Neural progenitor cell (in vitro differentiated cells): ENCODE measurements at regions not wholly inside any gene's neighbourhood (a gene's known extent, or its start where the extent isn't known, plus 50 kb on each side); places are given as distances from the start of the nearest gene placed in this dataset.
"Not testable (repeated sequence)": the region's sequence is repeated elsewhere in the genome, so short reads cannot be mapped to it uniquely, and the experiment has no call there.

ENCODE experiments used
- DNase-seq: peaks from one replicate; pipeline ENCODE4 v3.0.0-alpha.2; 2016; ENCODE audit warnings: low spot score
- H2AFZ ChIP-seq: fragments of 200-600 bp; sonication (generic); replicated peaks from 2 replicates; pipeline ENCODE4 v1.6.1; 2016; ENCODE audit warnings: antibody characterized with exemption
- H3F3A ChIP-seq: fragments of 200-600 bp; sonication (generic); 2 replicates; pipeline ENCODE4 v1.6.1; 2016; ENCODE audit warnings: antibody characterized with exemption, low read depth
- H3K27ac ChIP-seq: fragments of 200-600 bp; sonication (generic); 2 replicates; pipeline ENCODE4 v1.5.1; 2016; ENCODE audit warnings: mild to moderate bottlenecking
- H3K27me3 ChIP-seq: fragments of 200-600 bp; sonication (generic); 2 replicates; pipeline ENCODE4 v1.6.1; 2016; ENCODE audit warnings: mild to moderate bottlenecking, moderate library complexity
- H3K36me3 ChIP-seq: fragments of 200-600 bp; sonication (generic); 2 replicates; pipeline ENCODE4 v1.5.1; 2016
- H3K4me1 ChIP-seq: fragments of 200-600 bp; sonication (generic); 2 replicates; pipeline ENCODE4 v1.6.1; 2016; ENCODE audit warnings: mixed run types
- H3K4me2 ChIP-seq: fragments of 200-600 bp; sonication (generic); 2 replicates; pipeline ENCODE4 v1.6.1; 2016
- H3K4me3 ChIP-seq: fragments of 200-600 bp; sonication (generic); 2 replicates; pipeline ENCODE4 v1.5.1; 2016
- H3K79me2 ChIP-seq: fragments of 200-600 bp; sonication (generic); 2 replicates; pipeline ENCODE4 v1.6.1; 2016; ENCODE audit warnings: low read depth
- H3K9ac ChIP-seq: fragments of 200-600 bp; sonication (generic); 2 replicates; pipeline ENCODE4 v1.6.1; 2016
- H3K9me3 ChIP-seq: fragments of 200-600 bp; sonication (generic); 2 replicates; pipeline ENCODE4 v1.5.1; 2016; ENCODE audit warnings: low read depth
- H4K20me1 ChIP-seq: fragments of 200-600 bp; sonication (generic); 2 replicates; pipeline ENCODE4 v1.6.1; 2016; ENCODE audit warnings: low read depth
- H3K27ac Mint-ChIP-seq: 3 replicates; pipeline ENCODE4 v1.8.0; 2021; ENCODE audit warnings: mixed read lengths
- H3K27me3 Mint-ChIP-seq: 2 replicates; pipeline ENCODE4 v1.8.0; 2022; ENCODE audit warnings: low read depth, mild to moderate bottlenecking, inconsistent platforms, moderate library complexity, mixed read lengths; ENCODE audit not compliant: insufficient read depth
- H3K36me3 Mint-ChIP-seq: 3 replicates; pipeline ENCODE4 v1.8.0; 2021; ENCODE audit warnings: mixed read lengths
- H3K4me1 Mint-ChIP-seq: 3 replicates; pipeline ENCODE4 v1.8.0; 2021; ENCODE audit warnings: mixed read lengths
- H3K4me3 Mint-ChIP-seq: 3 replicates; pipeline ENCODE4 v1.8.0; 2021; ENCODE audit warnings: mild to moderate bottlenecking, moderate library complexity, mixed read lengths
- H3K9me3 Mint-ChIP-seq: 3 replicates; pipeline ENCODE4 v1.8.0; 2020; ENCODE audit warnings: mixed read lengths
- CTCF ChIP-seq: fragments of 200-600 bp; sonication (generic); IDR thresholded peaks from 2 replicates; pipeline ENCODE4 v1.5.1; 2017; ENCODE audit warnings: antibody characterized with exemption, mild to moderate bottlenecking
- EZH2 ChIP-seq: fragments of 200-600 bp; sonication (generic); IDR thresholded peaks from 2 replicates; pipeline ENCODE4 v1.6.1; 2017; ENCODE audit warnings: antibody characterized with exemption, mild to moderate bottlenecking, moderate library complexity
- EZH2phosphoT487 ChIP-seq: fragments of 200-600 bp; sonication (generic); IDR thresholded peaks from 2 replicates; pipeline ENCODE4 v1.6.1; 2017; ENCODE audit warnings: antibody characterized with exemption

- peak; percentile 67 for DNase-seq
- Histone ChIP-seq H3K9me3 (no peaks in the 10 kb centered on the region), H3K4me2 (no peak overlapping the region), H3K36me3 (no peaks in the 10 kb centered on the region), H3K4me3 (no peak overlapping the region), H4K20me1 (no peaks in the 10 kb centered on the region), H3K9ac (no peak overlapping the region), H3K27me3 (no peaks in the 10 kb centered on the region), H3K79me2 (no peaks in the 10 kb centered on the region), H3F3A (no peaks in the 10 kb centered on the region), H3K27ac (no peak overlapping the region), H2AFZ (peak overlapping the region; percentile 79), H3K4me1 (no peaks in the 10 kb centered on the region)
- no peaks in the 10 kb centered on the region for H3K9me3 Mint-ChIP-seq
- no peaks in the 10 kb centered on the region for H3K4me1 Mint-ChIP-seq
- H3K27ac Mint-ChIP-seq = no peak overlapping the region
- TF ChIP-seq CTCF (peak; percentile 86), EZH2 (no peak)
- no peaks in the 10 kb centered on the region for H3K27me3 Mint-ChIP-seq
- no peaks in the 10 kb centered on the region for H3K36me3 Mint-ChIP-seq
- no peak overlapping the region for H3K4me3 Mint-ChIP-seq
Observed at GRCh38 chr7:142482891-142483658, 225.2 kb upstream of the PRSS58 start.

- Mint-ChIP-seq H3K36me3 (no peaks in the 10 kb centered on the region), H3K9me3 (no peaks in the 10 kb centered on the region), H3K27ac (no peak overlapping the region), H3K4me3 (no peak overlapping the region), H3K4me1 (no peaks in the 10 kb centered on the region), H3K27me3 (no peaks in the 10 kb centered on the region)
- H3K9me3 ChIP-seq = no peaks in the 10 kb centered on the region
- no peak overlapping the region for H3K4me3 ChIP-seq
- no peak overlapping the region for H3K4me2 ChIP-seq
- H4K20me1 ChIP-seq = no peaks in the 10 kb centered on the region
- H3K36me3 ChIP-seq = no peaks in the 10 kb centered on the region
- H3K79me2 ChIP-seq = no peaks in the 10 kb centered on the region
- H3K9ac ChIP-seq = no peak overlapping the region
- H3F3A ChIP-seq = no peaks in the 10 kb centered on the region
- no peak overlapping the region for H2AFZ ChIP-seq
- no peak overlapping the region for H3K27ac ChIP-seq
- TF ChIP-seq EZH2phosphoT487 (no peak), CTCF (peak; percentile 23), EZH2 (no peak)
- no peaks in the 10 kb centered on the region for H3K4me1 ChIP-seq
- peak; percentile 7 for DNase-seq
- no peaks in the 10 kb centered on the region for H3K27me3 ChIP-seq
Observed at GRCh38 chr7:142481548-142481947, 223.7 kb upstream of the PRSS58 start.

- H3K27me3 ChIP-seq = no peaks in the 10 kb centered on the region
- no peak overlapping the region for H2AFZ ChIP-seq
- H3K27ac Mint-ChIP-seq = no peak overlapping the region
Observed at GRCh38 chr7:142478479-142479220, 220.8 kb upstream of the PRSS58 start.

GRCh38 chr7:142477801-142478200, 219.9 kb upstream of the PRSS58 start:
- H3K4me3 Mint-ChIP-seq, H3K4me2 ChIP-seq, H3K4me3 ChIP-seq: not testable (repeated sequence)

More at GRCh38 chr7:142478479-142479220, 220.8 kb upstream of the PRSS58 start:
- Histone ChIP-seq H4K20me1 (no peaks in the 10 kb centered on the region), H3K79me2 (no peaks in the 10 kb centered on the region), H3K36me3 (no peaks in the 10 kb centered on the region), H3K4me1 (no peaks in the 10 kb centered on the region), H3F3A (no peaks in the 10 kb centered on the region), H3K4me3 (no peak overlapping the region), H3K4me2 (no peak overlapping the region), H3K9me3 (no peaks in the 10 kb centered on the region), H3K9ac (no peak overlapping the region), H3K27ac (no peak overlapping the region)
- peak; percentile 33 for DNase-seq
- H3K9me3 Mint-ChIP-seq = no peaks in the 10 kb centered on the region
- TF ChIP-seq CTCF (peak; percentile 70), EZH2 (no peak)
- H3K36me3 Mint-ChIP-seq = no peaks in the 10 kb centered on the region
- no peaks in the 10 kb centered on the region for H3K4me1 Mint-ChIP-seq
- H3K4me3 Mint-ChIP-seq = no peak overlapping the region
- peaks cover 2% of the 10 kb centered on the region for H3K27me3 Mint-ChIP-seq

More at GRCh38 chr7:142477801-142478200, 219.9 kb upstream of the PRSS58 start:
- not testable (repeated sequence) for H2AFZ ChIP-seq, H3K36me3 Mint-ChIP-seq, H3K9me3 ChIP-seq, H3K79me2 ChIP-seq, H3K27me3 ChIP-seq, H4K20me1 ChIP-seq, H3F3A ChIP-seq, H3K27ac ChIP-seq, DNase-seq, H3K9me3 Mint-ChIP-seq, H3K27ac Mint-ChIP-seq, H3K4me1 Mint-ChIP-seq, H3K9ac ChIP-seq, H3K27me3 Mint-ChIP-seq, H3K36me3 ChIP-seq, H3K4me1 ChIP-seq
